A549 (cell line): ENCODE measurements at regions not wholly inside any gene's neighbourhood (a gene's known extent, or its start where the extent isn't known, plus 50 kb on each side); places are given as distances from the start of the nearest gene placed in this dataset.

Experiments used
- EP300 ChIP-seq, 2 experiments: fragments of >200 bp; sonication (Bioruptor Twin); formaldehyde crosslinking; IDR thresholded peaks; 2 replicates in 1 of 2; 3 replicates in 1 of 2; pipeline ENCODE4 v1.6.1; 2016 to 2017
- POLR2A ChIP-seq: IDR thresholded peaks from 2 replicates; pipeline ENCODE4 v1.6.1; 2012; ENCODE audit warnings: mild to moderate bottlenecking, low read length
- RNF2 ChIP-seq: fragments of 200-600 bp; sonication (generic); IDR thresholded peaks from 2 replicates; pipeline ENCODE4 v1.6.1; 2016; ENCODE audit warnings: low read depth, mild to moderate bottlenecking, antibody characterized with exemption, moderate library complexity, borderline replicate concordance
- TF ChIP-seq, protein P1 (sequence below): fragments of >200 bp; sonication (Bioruptor Twin); formaldehyde crosslinking; IDR thresholded peaks from 3 replicates; pipeline ENCODE4 v1.5.1; 2016

DNA sequence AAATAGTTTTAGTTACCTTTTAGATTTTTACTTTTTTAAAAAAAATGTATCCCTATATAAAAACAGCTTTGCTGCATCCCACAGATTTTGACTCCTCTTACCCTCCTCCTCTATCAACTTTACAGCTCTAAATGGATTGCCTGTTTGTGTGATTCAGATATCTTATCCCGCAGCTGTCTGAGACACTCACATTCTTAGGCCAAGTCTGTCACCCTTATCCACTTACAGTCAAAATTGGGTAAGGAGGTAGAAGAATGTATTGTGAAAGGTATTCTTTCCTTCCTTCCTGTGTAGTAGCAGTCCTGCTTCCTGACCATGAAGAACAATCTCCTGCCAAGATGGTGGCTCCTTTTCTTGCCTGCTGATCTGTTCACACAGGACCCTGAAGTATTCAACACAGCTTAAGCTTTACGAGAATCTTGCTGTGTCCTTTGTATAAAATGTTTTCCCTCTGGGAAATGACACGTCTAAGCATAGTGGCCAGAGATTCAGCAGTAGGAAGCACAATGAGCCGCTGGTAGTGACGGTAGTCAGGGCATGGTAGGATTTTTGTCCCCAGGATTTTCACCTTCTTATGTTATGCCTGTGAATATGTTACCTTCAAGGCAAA is 67.7 kb upstream of the ST8SIA4 start:
- TF ChIP-seq, protein P1, sequence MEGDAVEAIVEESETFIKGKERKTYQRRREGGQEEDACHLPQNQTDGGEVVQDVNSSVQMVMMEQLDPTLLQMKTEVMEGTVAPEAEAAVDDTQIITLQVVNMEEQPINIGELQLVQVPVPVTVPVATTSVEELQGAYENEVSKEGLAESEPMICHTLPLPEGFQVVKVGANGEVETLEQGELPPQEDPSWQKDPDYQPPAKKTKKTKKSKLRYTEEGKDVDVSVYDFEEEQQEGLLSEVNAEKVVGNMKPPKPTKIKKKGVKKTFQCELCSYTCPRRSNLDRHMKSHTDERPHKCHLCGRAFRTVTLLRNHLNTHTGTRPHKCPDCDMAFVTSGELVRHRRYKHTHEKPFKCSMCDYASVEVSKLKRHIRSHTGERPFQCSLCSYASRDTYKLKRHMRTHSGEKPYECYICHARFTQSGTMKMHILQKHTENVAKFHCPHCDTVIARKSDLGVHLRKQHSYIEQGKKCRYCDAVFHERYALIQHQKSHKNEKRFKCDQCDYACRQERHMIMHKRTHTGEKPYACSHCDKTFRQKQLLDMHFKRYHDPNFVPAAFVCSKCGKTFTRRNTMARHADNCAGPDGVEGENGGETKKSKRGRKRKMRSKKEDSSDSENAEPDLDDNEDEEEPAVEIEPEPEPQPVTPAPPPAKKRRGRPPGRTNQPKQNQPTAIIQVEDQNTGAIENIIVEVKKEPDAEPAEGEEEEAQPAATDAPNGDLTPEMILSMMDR, result no peak
- TF ChIP-seq RNF2 (no peak), POLR2A (no peak), EP300 (IDR thresholded peaks at IDR 0.05) (no peak)
